ENCODE measurements at regions not wholly inside any gene's neighbourhood (a gene's known extent, or its start where the extent isn't known, plus 50 kb on each side); places are given as distances from the start of the nearest gene placed in this dataset.
"Not testable (repeated sequence)": the region's sequence is repeated elsewhere in the genome, so short reads cannot be mapped to it uniquely, and the experiment has no call there.

DNA sequence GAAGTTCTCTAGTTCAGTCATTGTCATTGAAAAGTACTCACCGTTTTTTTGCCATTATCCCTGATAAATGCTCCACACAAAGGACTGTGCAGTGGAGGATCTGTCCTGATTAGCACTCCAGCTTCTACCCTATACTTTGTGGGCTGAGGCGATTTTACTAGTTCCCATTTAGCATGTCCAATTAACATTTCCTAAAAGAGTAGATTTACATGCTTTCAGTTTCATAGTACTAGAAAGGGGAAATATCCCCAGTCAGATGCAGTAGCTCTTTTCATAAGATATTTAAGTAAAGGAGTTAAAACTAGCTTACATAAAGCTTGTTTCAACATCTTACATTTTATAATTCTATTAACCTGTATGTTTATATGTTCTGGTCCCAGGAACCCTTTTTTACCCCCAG is 144.9 kb upstream of the APOOL start:
- DNase-seq (ENCODE audit: low spot score), result not testable (repeated sequence)

DNA sequence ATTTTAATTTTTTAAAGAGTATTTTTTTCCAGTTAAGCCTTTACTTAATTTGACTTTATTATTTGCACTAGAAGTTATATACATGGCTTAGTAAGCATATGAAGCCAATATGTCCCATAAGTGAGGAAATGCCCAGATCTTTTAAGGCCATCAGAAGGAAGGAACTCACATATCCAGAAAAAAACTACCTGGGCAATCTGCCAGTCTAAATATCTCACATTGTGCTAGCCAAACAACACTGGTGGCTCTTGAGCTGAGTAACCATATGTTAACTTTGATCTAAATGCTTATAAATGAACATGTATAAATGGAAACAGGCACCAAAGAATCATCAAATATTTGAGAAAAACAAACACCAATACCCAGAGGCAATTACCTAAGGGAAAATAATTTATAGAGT is 138.6 kb upstream of the APOOL start:
- DNase-seq (ENCODE audit: low spot score), result no peak

DNA sequence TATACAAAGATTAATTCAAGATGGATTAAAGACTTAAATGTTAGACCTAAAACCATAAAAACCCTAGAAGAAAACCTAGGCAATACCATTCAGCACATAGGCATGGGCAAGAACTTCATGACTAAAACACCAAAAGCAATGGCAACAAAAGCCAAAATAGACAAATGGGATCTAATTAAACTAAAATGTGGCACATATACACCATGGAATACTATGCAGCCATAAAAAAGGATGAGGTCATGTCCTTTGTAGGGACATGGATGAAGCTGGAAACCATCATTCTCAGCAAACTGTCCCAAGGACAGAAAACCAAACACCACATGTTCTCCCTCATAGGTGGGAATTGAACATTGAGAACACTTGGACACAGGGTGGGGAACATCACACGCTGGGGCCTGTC is 133.4 kb upstream of the APOOL start:
- DNase-seq (ENCODE audit: low spot score), result not testable (repeated sequence)

DNA sequence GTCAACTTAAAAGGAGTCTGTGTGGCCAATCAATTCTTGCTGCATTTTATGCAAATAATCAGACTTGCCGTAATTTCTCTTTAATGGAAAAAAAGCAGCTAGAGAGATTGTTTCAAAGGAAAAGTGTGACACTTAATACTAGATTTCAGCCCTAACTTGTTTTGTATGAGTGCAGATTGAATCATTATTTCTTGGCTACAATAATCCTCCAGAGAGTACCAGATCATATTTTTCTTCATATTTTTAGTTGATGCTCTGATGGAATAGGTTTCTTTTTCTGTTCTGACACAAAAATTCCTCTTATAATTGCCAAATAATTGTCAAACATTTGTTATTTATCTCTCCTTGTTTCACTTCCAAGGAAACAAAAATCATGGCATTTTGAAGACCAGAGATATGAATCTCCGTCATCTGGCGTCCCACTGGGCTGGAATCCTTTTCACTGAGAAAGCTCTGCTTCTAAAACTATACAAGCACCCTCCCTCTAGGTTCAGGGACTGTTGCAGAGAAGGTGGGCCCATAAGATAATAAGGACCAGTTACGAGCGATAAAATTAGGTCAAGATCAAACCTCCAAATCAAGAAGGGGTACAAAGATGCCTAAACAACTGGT is 131.4 kb upstream of the APOOL start:
- not testable (repeated sequence) for DNase-seq (ENCODE audit: low spot score)

DNA sequence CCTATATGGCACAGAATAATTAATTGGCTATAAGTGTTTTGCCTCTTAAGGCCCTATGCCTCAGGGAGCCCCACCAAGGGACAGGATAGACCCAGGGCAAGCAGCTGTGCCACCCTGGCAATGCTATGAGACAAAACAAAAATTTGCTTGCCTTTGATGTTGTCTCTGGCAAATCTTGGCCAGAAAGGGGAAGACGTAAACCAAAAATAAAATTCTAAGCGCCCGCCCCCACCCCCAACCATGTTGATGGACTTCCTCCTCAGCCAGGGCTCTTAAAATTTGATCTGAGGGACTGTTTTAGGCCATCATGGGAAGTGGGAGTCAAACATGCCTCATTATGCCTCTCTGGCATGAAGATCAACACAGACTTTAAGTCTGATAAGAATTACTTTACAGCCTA is 130.5 kb upstream of the APOOL start:
- no peak for DNase-seq (ENCODE audit: low spot score)

DNA sequence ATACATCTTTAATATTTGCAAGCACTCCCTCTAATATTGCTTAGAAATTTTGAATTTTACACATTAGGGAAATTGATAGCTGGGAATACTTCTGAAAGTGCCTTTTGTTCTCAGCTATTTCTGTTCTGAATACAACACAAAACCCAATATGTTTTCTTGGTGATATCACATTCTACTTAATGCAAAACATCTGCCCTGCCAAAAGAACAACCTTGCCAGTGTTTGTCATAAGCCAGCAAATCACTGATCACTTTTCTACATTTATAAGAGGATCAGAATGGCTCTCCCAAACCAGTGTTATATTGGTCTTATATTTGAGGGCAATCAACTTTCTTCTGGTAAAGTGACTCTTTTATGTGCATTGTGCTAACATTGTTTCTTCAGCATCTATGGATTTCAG is 126.8 kb upstream of the APOOL start:
- DNase-seq (ENCODE audit: low spot score), result no peak

DNA sequence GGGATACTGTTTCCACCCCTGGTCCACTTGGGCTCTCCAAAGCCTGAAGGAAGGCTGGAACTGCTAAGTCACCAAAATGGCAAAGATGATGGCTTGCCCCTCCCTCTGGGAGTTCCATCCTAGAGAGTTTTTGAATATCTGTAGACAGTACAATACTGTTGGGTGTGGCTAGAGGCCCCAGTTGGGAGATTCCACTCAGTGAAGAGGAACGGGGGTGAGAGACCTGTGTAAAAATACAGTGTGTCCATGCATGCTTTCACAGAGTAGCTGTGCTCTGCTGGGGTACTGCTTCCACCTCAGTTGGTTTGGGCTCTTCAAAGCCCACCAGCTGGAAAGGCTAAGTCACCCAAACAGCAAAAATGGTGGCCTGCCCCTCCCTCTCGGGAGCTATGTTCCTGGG is 109.8 kb upstream of the APOOL start:
- DNase-seq (ENCODE audit: low spot score), result no peak

DNA sequence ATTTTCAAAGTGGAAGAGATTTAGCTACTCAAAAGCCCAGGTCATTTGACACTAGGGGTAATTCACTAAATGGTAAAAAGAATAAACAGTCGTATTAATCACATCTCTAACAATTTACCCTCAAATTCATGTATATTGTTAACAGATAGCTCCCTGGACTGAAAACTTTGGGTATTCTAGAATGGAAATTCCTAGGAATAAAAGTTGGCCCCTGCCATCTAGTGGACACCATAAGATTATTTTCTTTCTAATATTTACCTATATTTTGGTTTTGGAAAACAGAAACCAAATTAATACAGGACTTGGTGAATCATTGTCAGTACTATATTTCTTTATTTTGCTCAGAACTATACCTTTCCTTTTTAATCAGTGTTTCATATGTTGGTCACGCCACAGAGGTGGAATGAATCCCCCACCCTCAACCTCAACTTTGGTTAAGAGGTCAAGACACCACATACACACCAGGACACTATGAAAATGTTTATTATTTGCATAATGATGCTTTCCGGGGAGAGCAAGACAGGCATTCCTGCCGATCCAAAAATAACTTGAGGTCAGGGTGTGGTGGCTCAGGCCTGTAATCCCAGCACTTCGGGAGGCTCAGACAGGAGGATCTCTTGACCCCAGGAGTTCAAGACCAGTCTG is 96.2 kb upstream of the APOOL start:
- no peak for DNase-seq (ENCODE audit: low spot score)

DNA sequence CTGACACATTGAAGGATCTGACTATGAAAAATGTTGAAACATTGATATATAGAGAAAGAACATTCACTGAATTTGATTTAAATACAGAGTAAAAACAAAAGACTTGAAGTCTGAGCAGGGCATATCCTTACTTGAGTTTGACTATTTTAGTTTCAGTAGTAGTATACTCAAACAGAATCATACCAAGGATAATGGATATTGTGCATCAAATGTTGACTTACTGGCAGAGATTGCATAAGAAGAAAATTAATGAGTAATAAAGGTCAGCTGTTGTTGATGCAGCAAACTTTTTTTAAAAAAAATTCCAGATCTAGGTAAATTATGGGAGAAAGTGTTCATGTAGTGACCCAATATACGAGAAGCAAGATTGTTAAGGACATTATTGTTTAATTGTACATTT is 94.5 kb upstream of the APOOL start:
- DNase-seq (ENCODE audit: low spot score), result no peak

DNA sequence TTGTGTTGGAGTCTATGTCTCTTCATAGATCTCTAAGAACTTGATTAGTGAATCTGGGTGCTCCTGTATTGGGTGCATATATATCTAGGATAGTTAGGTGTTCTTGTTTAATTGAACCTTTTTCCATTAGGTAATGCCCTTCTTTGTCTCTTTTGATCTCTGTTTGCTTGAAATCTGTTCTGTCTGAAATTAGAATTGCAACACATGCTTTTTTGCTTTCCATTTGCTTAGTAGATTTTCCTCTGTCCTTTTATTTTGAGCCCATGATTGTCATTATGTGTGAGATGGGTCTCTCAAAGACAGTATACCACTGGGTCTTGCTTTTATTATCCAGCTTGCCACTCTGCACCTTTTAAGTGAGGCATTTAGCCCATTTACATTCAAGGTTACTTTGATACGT is 79.1 kb upstream of the APOOL start:
- DNase-seq (ENCODE audit: low spot score), result no peak

DNA sequence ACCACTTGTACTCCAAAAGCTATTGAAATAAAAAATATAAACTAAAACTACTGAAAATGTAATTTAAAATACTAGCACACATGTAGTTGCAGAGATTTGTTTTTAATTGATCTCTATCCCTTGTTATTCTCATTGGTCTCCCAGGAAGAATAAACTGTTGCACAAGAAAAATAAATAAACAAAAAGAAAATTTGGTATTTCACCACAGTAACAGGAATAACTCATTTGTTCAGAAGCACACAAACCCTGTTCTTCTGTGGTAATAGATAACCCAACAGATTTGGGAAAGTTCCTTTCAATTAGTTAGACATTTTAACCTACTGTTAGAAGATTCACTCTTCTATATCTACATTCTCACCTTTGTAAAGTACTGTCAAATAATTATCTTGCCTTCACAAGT is 70.9 kb upstream of the APOOL start:
- DNase-seq (ENCODE audit: low spot score), result no peak

DNA sequence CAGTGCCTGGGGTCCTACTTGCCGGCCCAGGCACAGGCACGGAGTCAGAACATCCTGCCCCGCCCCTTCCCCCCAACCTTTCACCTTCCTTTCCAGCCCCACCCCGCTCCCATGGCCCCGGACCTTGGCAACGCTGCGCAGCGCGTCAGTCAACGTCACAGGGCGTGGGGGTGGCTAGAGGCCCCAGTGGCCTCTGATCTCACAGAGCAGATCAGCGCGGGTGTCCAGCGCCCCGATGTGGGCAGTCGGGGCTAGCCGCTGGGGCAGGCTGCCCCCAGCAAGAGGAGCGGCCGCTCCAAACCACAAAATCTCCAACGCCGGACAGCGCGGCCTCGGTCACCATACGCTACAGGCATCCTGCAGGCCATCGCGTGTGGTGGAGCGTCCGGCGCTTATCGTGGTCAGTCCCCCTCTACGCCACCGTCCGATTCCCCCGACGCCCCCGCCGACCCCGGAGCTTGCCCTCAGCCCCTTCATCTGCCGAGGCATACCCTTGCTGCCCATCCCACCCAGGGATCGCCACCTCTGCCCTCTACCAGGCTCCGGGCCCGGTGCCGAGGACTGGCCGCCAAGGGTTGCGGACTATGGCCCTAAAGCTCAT is 69.6 kb upstream of the APOOL start:
- no peak for DNase-seq (ENCODE audit: low spot score)
